ENCODE measurements at regions not wholly inside any gene's neighbourhood (a gene's known extent, or its start where the extent isn't known, plus 50 kb on each side); places are given as distances from the start of the nearest gene placed in this dataset.

- H3K79me2 ChIP-seq (ENCODE audit: control insufficient read depth, insufficient read depth, low read length, poor library complexity), result no peaks in the 10 kb centered on the region
- no peak overlapping the region for H3K9ac ChIP-seq (ENCODE audit: low read length)
- no peak overlapping the region for H3K23ac ChIP-seq (ENCODE audit: low read length)
- no peak overlapping the region for H3K4me3 ChIP-seq (ENCODE audit: low read depth, low read length)
- H2AK5ac ChIP-seq (ENCODE audit: low read length), result no peak overlapping the region
- H2BK12ac ChIP-seq (ENCODE audit: low read length), result no peak overlapping the region
- WGBS (ENCODE audit: extremely low coverage, insufficient coverage, insufficient read length), result no CpG with 5 or more reads among the region's 1 CpG
- no peak overlapping the region for H3K14ac ChIP-seq (ENCODE audit: low read length)
- H4K91ac ChIP-seq (ENCODE audit: low read depth, low read length), result no peak overlapping the region
- no peak overlapping the region for H4K8ac ChIP-seq (ENCODE audit: low read depth, low read length)
- peaks cover 2% of the 10 kb centered on the region for H3K9me3 ChIP-seq (ENCODE audit: insufficient read depth, low read depth, low read length)
- no peak overlapping the region for H2BK5ac ChIP-seq (ENCODE audit: low read depth, low read length, poor library complexity)
- H3K4me1 ChIP-seq (ENCODE audit: control insufficient read depth in 1 of 2, insufficient read depth in 2 of 2, low read length in 2 of 2), result no peaks in the 10 kb centered on the region
- H3K27ac ChIP-seq (ENCODE audit: low read depth, low read length), result no peak overlapping the region
- no peak overlapping the region for H3K18ac ChIP-seq (ENCODE audit: low read length)
- H3K36me3 ChIP-seq (ENCODE audit: control insufficient read depth in 1 of 2, insufficient read depth in 2 of 2, low read length in 2 of 2), result no peaks in the 10 kb centered on the region
- no peaks in the 10 kb centered on the region for H3K79me1 ChIP-seq (ENCODE audit: low read length)
- no peaks in the 10 kb centered on the region for H3K27me3 ChIP-seq (ENCODE audit: insufficient read depth, low read length)
- DNase-seq, result no peak
- H4K12ac ChIP-seq (ENCODE audit: low read depth, low read length), result no peak overlapping the region
- no peak overlapping the region for H2BK120ac ChIP-seq (ENCODE audit: insufficient read depth, low read length, poor library complexity)
- no peak overlapping the region for H3K4me2 ChIP-seq (ENCODE audit: low read length)
- H2AFZ ChIP-seq (ENCODE audit: insufficient read depth, low read length, poor library complexity), result no peak overlapping the region
- H3K4ac ChIP-seq (ENCODE audit: low read depth, low read length), result no peak overlapping the region
These were observed 59.5 kb downstream of the SMIM38 start for GRCh38 chr11:69215216-69215615.

DNA sequence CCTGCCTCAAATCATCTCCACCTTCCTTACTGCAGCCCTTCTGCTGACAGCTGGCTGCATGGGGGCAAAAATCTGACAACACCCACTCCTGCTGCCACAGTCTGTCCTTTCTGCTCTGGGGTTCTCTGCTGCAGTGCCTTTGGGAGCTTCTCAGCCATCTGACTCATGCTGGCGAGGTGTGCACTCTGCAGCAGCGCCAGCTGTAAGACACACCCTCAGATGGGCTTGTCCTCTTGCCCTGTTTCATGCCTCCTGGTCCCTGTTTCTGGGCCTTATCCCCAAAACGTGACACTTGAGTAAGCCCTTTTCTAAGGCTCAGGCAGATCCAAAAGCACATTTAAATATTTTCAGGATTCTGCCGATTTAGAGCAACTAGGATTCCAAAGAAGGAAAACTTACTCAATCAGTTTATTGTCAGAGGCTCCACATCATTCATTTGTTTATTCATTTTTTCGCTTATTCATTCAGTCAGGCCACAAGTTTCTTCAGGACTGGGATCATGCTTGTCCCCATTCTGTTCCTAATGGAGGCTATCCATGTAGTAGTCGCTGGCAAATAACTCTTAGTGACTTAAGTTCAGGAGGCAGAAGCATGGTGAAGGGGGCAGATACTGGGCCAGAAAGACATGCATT, 60.2 kb downstream of the SMIM38 start:
- Histone ChIP-seq H3K23ac (ENCODE audit: low read length) (no peak overlapping the region), H3K9me3 (ENCODE audit: insufficient read depth, low read depth, low read length) (peaks cover 2% of the 10 kb centered on the region), H2BK5ac (ENCODE audit: low read depth, low read length, poor library complexity) (no peak overlapping the region), H3K36me3 (ENCODE audit: control insufficient read depth in 1 of 2, insufficient read depth in 2 of 2, low read length in 2 of 2) (no peaks in the 10 kb centered on the region), H3K18ac (ENCODE audit: low read length) (no peak overlapping the region), H3K27ac (ENCODE audit: low read depth, low read length) (no peak overlapping the region), H3K4me1 (ENCODE audit: control insufficient read depth in 1 of 2, insufficient read depth in 2 of 2, low read length in 2 of 2) (no peaks in the 10 kb centered on the region), H3K79me2 (ENCODE audit: control insufficient read depth, insufficient read depth, low read length, poor library complexity) (no peaks in the 10 kb centered on the region), H3K27me3 (ENCODE audit: insufficient read depth, low read length) (no peaks in the 10 kb centered on the region), H3K4me2 (ENCODE audit: low read length) (no peak overlapping the region), H3K14ac (ENCODE audit: low read length) (no peak overlapping the region), H2BK120ac (ENCODE audit: insufficient read depth, low read length, poor library complexity) (no peak overlapping the region), H3K79me1 (ENCODE audit: low read length) (no peaks in the 10 kb centered on the region), H2AFZ (ENCODE audit: insufficient read depth, low read length, poor library complexity) (no peak overlapping the region), H4K12ac (ENCODE audit: low read depth, low read length) (no peak overlapping the region), H4K8ac (ENCODE audit: low read depth, low read length) (no peak overlapping the region), H3K4me3 (ENCODE audit: low read depth, low read length) (no peak overlapping the region), H2BK12ac (ENCODE audit: low read length) (no peak overlapping the region), H3K4ac (ENCODE audit: low read depth, low read length) (no peak overlapping the region), H4K91ac (ENCODE audit: low read depth, low read length) (no peak overlapping the region), H3K9ac (ENCODE audit: low read length) (no peak overlapping the region), H2AK5ac (ENCODE audit: low read length) (no peak overlapping the region)
- DNase-seq, result no peak
- no CpG with 5 or more reads among the region's 6 CpGs for WGBS (ENCODE audit: extremely low coverage, insufficient coverage, insufficient read length)

GRCh38 chr11:69216647-69217051, 60.9 kb downstream of the SMIM38 start:
- Histone ChIP-seq H4K8ac (ENCODE audit: low read depth, low read length) (no peak overlapping the region), H3K9me3 (ENCODE audit: insufficient read depth, low read depth, low read length) (peaks cover 2% of the 10 kb centered on the region), H2BK120ac (ENCODE audit: insufficient read depth, low read length, poor library complexity) (no peak overlapping the region), H3K9ac (ENCODE audit: low read length) (no peak overlapping the region), H3K79me2 (ENCODE audit: control insufficient read depth, insufficient read depth, low read length, poor library complexity) (no peaks in the 10 kb centered on the region), H3K27me3 (ENCODE audit: insufficient read depth, low read length) (no peaks in the 10 kb centered on the region), H3K36me3 (ENCODE audit: control insufficient read depth in 1 of 2, insufficient read depth in 2 of 2, low read length in 2 of 2) (no peaks in the 10 kb centered on the region), H3K23ac (ENCODE audit: low read length) (no peak overlapping the region), H3K4me2 (ENCODE audit: low read length) (no peak overlapping the region), H3K14ac (ENCODE audit: low read length) (no peak overlapping the region), H2AK5ac (ENCODE audit: low read length) (no peak overlapping the region), H3K79me1 (ENCODE audit: low read length) (no peaks in the 10 kb centered on the region), H3K4me1 (ENCODE audit: control insufficient read depth in 1 of 2, insufficient read depth in 2 of 2, low read length in 2 of 2) (no peaks in the 10 kb centered on the region), H2BK5ac (ENCODE audit: low read depth, low read length, poor library complexity) (no peak overlapping the region), H3K27ac (ENCODE audit: low read depth, low read length) (no peak overlapping the region), H4K12ac (ENCODE audit: low read depth, low read length) (no peak overlapping the region), H3K4ac (ENCODE audit: low read depth, low read length) (no peak overlapping the region), H3K4me3 (ENCODE audit: low read depth, low read length) (no peak overlapping the region), H4K91ac (ENCODE audit: low read depth, low read length) (no peak overlapping the region), H2BK12ac (ENCODE audit: low read length) (no peak overlapping the region), H2AFZ (ENCODE audit: insufficient read depth, low read length, poor library complexity) (no peak overlapping the region), H3K18ac (ENCODE audit: low read length) (no peak overlapping the region)
- WGBS (ENCODE audit: extremely low coverage, insufficient coverage, insufficient read length), result no CpG with 5 or more reads among the region's 6 CpGs
- DNase-seq, result no peak

- DNase-seq, result no peak
- Histone ChIP-seq H2BK120ac (ENCODE audit: insufficient read depth, low read length, poor library complexity) (no peak overlapping the region), H3K18ac (ENCODE audit: low read length) (no peak overlapping the region), H3K9me3 (ENCODE audit: insufficient read depth, low read depth, low read length) (peaks cover 2% of the 10 kb centered on the region), H2AFZ (ENCODE audit: insufficient read depth, low read length, poor library complexity) (no peak overlapping the region), H4K8ac (ENCODE audit: low read depth, low read length) (no peak overlapping the region), H3K23ac (ENCODE audit: low read length) (no peak overlapping the region), H3K4me3 (ENCODE audit: low read depth, low read length) (no peak overlapping the region), H3K36me3 (ENCODE audit: control insufficient read depth in 1 of 2, insufficient read depth in 2 of 2, low read length in 2 of 2) (no peaks in the 10 kb centered on the region), H3K4me2 (ENCODE audit: low read length) (no peak overlapping the region), H4K91ac (ENCODE audit: low read depth, low read length) (no peak overlapping the region), H2BK5ac (ENCODE audit: low read depth, low read length, poor library complexity) (no peak overlapping the region), H3K9ac (ENCODE audit: low read length) (no peak overlapping the region), H2BK12ac (ENCODE audit: low read length) (no peak overlapping the region), H3K4me1 (ENCODE audit: control insufficient read depth in 1 of 2, insufficient read depth in 2 of 2, low read length in 2 of 2) (no peaks in the 10 kb centered on the region), H3K27ac (ENCODE audit: low read depth, low read length) (no peak overlapping the region), H3K4ac (ENCODE audit: low read depth, low read length) (no peak overlapping the region), H3K27me3 (ENCODE audit: insufficient read depth, low read length) (no peaks in the 10 kb centered on the region), H2AK5ac (ENCODE audit: low read length) (no peak overlapping the region), H3K79me1 (ENCODE audit: low read length) (no peaks in the 10 kb centered on the region), H4K12ac (ENCODE audit: low read depth, low read length) (no peak overlapping the region), H3K14ac (ENCODE audit: low read length) (no peak overlapping the region), H3K79me2 (ENCODE audit: control insufficient read depth, insufficient read depth, low read length, poor library complexity) (no peaks in the 10 kb centered on the region)
- WGBS (ENCODE audit: extremely low coverage, insufficient coverage, insufficient read length), result no CpG with 5 or more reads among the region's 9 CpGs
These were observed 61.8 kb downstream of the SMIM38 start for GRCh38 chr11:69217276-69218105.

Measured in trophoblast cell (in vitro differentiated cells and primary cell).